NB4 (cell line): ENCODE measurements at regions not wholly inside any gene's neighbourhood (a gene's known extent, or its start where the extent isn't known, plus 50 kb on each side); places are given as distances from the start of the nearest gene placed in this dataset.

ENCODE experiments used
- CTCF ChIP-seq: IDR thresholded peaks from one replicate; pipeline ENCODE4 v1.5.1; 2012; ENCODE audit warnings: low read depth, low read length
- MAX ChIP-seq: IDR thresholded peaks from 2 replicates; pipeline ENCODE4 v1.6.1; 2011; ENCODE audit warnings: low read depth, low read length
- MYC ChIP-seq: IDR thresholded peaks from 2 replicates; pipeline ENCODE4 v1.6.1; 2011; ENCODE audit warnings: low read depth, low read length
- POLR2A ChIP-seq: IDR thresholded peaks from 2 replicates; pipeline ENCODE4 v1.6.1; 2011; ENCODE audit warnings: mild to moderate bottlenecking; ENCODE audit not compliant: insufficient read length; ENCODE audit errors: extremely low read depth

- no peak for TF ChIP-seq CTCF
- TF ChIP-seq POLR2A, result no peak
- no peak for TF ChIP-seq MAX
- no peak for TF ChIP-seq MYC
Measured at GRCh38 chr1:115218034-115218405, 120.0 kb downstream of the NGF start.
